GM18870 (cell line): ENCODE measurements at regions not wholly inside any gene's neighbourhood (a gene's known extent, or its start where the extent isn't known, plus 50 kb on each side); places are given as distances from the start of the nearest gene placed in this dataset.

Experiments
- ATAC-seq: cut with Tn5 transposase; IDR thresholded peaks from one replicate; pipeline ENCODE4 v1.9.1; 2021; ENCODE audit warnings: moderate library complexity; ENCODE audit not compliant: unreplicated experiment

DNA sequence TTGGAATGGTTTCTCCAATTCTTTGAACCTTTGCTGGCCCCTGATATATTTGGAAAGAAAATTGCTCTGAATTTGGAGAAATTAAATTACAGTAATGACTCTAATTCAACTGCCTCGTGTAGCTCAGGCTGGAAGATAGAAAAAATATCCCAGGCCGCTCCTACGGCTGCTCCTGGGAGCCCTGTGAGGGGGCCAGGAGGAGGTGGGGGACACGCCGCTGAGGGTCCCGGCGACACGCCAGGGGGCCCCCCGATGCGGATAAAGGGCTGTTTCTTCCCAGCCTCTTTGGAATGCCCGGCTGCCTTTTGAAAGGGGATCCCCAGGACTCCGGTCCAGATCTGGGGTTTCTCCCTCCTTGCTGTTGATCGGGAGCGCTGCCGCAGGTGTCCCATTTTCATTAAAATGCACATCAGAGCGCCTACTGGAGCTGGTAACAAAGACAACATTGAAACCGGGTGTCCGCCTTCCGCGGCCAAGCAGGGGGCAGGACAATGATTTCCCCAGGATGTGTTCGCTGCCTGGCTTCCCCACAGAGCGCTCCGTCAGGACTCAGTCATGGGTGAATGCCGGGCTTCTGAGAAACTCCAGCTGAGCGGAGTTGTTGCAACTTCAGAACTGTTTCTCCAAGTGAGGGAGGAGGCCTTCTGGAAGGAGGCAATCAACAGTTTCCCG, 200.1 kb upstream of the KBTBD8 start:
- no peak for ATAC-seq

DNA sequence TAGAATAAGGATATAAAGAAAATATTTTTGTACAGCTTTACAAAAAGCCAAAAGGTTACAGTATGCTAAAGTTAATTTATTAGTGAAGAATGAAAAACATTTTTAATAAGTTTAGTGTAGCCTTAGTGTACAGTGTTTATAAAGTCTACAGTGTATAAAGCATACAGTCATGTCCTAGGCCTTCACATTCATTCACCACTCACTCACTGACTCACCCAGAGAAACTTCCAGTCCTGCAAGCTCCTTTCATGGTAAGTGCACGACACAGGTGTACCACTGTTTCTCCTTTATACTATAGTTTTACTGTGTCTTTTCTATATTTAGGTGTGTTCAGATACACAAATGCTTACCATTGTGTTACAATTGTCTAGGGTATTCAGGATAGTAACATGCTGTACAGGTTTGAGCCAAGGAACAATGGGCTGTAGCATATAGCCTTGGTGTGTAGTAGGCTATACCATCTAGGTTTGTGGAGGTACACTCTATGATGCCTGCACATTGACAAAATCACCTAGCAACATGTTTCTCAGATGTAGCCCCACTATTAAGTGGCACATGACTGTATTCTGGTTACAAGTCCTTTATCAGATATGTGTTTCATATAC, 197.1 kb upstream of the KBTBD8 start:
- ATAC-seq, result no peak

DNA sequence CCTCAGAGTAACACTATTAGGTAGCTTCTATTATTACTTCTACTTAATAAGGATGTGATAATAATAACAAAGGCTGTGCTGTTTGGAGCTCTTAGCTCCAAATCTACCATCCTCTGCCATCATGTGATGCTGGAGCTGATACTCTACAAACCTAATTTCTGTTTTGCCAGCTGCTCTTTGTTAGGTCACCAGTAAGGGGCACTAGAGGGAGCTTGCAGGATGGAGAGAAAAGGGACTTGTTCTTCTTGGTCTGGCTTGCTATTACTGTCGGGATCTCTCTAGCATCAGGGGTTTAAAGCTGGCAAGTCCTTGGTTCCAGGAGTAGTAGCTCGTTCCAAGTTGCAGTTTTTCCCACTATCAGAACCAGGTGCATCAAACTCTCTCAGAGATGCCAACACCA, 194.9 kb upstream of the KBTBD8 start:
- no peak for ATAC-seq

DNA sequence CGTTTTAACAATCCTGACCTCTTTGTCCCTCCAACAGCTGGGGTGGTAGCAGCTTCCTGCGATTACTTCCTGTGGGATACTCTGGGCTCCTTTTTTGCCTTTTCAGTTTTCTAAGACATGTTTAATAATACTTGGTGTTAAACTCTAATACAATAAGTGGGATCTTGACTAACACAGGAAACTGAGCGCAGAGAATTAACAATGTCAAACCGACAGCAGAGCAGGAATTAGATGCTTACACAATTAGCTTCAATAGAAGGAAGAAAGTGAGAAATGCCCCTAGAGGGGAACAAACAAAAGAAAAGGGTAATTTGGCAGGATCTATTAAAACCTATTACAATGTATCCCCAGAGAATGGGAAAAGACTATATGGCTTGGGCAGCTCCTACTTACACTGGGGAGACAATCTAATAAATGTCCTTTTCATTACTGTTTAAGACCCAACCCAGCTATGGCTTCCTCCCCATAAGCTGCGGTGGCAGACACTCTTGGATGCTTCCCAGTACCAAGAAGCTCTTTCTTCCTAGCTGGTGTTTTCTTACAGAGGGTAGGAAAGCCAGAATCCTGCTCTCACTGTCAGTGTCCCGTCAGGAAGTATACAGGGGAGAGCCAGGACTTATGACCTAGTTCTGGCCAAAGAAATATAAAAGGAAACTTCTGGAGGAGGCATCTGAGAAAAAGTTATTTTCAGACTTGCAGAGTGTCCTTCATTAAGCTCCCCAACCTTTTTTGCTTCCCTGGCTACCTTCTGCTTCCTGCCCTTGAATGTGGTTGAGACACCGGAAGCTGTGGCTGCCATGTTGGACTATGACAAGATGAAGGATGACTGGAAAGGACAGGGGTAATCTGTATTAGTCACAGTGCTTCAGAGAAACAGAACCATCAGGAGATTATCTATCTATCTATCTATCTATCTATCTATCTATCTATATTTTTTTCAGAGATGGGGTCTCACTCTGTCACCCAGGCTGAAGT, 194.1 kb upstream of the KBTBD8 start:
- no peak for ATAC-seq

DNA sequence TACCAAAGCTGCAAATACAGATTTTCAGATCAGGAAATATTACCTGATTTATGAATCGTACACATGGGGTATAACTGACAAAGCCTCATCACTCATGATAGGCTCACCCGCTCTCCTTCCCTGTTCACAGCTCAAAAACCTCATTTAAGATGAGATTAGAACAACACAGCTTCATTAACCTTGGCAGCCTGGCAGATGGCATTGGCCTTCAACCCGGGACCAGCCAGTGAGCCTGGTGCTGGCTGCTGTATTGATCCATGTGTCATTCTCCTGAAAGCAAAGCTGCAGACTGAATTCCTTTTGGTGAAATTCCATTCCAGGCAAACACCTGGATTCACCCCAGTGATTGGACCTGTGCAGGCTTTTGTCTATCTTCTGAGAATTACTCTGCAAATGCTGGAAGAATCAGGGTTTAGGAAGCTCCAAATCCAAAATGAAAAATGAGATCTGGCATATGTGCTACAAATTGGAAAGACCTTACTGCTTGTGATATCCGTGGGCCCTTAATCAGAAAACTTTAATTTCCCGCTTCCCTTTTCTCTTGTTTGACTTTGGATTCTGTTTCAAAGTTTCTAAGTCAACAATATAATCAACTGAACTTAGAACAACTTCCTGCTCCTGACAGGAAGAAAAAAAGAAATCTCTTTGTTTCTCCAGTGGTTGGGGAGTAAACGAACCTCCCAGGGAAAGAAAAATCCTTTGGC, 189.1 kb upstream of the KBTBD8 start:
- no peak for ATAC-seq

DNA sequence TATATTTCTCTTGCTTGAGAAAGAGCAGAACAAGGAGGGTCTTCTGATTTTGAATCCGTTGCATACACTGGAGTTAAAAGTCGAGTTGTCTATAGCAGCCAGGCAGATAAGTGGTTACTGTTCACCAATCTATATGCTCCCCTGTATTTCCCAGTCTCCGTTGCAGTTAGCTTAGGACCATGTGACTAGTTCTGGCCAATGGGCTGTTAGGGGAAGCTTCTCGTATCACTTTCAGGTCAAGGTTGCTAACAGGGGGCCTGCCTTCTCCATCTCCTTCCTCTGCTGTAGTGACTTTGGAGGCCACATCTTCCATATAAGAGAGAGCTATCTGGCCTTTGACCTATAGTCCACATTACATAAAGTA, 188.5 kb upstream of the KBTBD8 start:
- no peak for ATAC-seq

DNA sequence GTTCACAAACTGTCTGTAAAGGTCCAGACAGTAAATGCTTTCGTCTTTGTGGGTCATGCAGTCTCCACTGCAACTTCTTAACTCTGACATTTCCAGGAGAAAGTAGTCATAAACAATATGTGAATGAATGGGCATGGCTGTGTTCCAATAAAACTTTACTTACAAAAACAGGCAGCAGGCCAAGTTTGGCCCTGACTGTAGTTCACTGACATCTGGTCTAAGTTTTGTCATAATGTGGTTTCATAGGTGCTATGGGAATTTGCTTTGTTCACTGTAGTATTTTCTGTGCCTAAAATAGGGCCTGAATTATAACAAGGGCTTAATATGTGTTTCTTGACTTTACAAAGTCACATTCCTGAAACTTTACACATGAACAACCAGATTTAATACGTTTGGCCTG, 186.0 kb upstream of the KBTBD8 start:
- ATAC-seq, result no peak

DNA sequence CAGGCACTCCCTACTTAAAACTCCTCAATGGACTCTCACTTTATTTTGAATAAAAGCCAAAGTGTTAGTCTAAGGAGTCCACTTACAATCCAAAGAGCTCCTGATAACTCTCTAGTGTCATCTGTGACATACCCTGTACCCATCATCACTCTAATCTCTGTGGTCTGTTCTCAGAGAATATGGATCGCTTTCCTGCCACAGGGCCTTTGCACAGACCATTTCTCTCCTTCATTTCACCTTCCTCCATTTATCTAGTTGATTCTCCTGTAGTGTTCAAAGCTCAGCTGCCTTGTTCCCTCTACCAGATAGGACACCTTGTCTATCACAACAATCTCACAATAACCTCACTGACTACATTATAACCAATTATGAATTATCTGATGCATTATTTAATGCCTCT, 185.4 kb upstream of the KBTBD8 start:
- no peak for ATAC-seq

DNA sequence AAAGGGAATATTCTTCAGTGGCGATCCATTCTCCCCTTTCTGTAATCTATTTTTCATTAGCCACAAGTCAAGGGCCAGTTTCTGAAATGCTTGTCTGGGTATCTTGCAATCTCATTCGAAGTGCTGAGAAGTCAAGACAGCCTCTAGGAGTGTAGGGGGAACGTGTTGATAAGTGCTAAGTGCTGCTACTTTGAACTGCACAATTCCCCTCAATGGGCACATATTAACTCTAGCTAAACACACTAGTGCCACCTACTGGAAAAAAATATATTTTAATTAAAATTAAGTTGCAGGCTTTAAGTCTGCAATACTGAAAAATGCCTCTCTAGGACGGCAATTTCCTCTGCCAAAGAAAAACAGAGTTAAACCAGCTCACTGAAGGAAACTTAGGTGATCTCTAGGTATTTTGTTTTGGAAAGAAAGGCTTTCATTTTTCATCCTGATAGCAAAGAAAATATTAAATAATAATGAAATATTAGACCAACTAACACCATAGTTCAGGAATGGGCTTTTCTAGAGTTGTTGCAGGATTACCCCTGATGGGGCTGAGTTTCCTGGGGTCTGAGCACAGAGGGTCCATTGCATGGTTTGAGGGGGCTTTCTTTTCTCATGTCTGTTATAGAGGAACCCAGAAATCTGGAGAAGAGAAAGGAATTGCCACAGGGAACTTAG, 181.9 kb upstream of the KBTBD8 start:
- no peak for ATAC-seq

DNA sequence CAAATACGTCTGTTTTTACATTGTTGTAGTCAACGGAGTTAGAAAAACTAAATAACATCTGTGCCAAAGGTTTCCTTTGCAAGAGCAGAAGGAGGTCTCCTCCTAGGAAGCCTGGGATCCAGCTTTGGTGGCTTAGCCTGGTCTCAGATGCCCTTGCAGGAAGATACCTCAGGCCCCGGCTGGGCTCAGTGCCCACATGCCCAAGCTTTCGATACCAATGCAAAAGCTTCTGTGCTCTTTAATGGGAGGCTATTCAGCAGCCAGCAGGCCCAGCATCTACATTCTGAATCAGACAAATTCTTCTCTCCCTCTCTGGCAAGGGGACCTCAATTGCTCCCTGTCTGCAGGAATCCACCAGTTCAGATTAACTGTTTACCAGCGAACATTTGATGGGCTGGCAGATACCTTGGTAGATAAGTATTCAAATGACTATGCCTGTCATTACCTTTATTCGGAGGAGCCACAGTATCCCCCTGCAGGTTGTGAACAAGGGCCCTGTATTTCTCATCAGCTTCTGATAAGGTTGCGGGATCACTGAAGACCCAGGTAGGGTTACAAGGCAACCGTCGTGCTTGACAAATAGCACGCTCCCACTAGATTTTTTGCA, 180.1 kb upstream of the KBTBD8 start:
- ATAC-seq, result no peak

DNA sequence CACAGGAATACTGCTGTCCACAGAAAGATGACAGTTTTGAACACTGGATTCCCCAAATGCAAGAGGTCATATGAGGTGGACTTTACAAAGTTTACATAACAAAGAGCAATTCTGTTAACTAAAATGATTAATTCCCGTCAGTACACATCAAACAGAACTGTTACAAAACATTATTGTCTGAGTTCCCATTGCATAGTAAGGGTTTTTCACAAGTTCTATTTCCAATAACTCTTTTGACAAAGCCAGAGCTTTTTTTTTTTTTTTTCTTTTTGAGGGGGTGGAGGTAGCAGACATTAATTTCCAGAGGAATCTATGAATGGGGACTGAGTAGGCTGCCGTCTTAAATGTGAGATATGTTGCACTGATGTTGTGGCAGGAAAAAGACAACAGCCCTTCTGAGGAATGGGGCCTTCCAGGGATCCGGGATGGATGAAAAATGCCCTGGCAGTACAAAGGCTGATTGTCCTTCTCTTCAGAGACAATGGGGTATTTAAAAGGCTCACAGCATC, 178.1 kb upstream of the KBTBD8 start:
- no peak for ATAC-seq

DNA sequence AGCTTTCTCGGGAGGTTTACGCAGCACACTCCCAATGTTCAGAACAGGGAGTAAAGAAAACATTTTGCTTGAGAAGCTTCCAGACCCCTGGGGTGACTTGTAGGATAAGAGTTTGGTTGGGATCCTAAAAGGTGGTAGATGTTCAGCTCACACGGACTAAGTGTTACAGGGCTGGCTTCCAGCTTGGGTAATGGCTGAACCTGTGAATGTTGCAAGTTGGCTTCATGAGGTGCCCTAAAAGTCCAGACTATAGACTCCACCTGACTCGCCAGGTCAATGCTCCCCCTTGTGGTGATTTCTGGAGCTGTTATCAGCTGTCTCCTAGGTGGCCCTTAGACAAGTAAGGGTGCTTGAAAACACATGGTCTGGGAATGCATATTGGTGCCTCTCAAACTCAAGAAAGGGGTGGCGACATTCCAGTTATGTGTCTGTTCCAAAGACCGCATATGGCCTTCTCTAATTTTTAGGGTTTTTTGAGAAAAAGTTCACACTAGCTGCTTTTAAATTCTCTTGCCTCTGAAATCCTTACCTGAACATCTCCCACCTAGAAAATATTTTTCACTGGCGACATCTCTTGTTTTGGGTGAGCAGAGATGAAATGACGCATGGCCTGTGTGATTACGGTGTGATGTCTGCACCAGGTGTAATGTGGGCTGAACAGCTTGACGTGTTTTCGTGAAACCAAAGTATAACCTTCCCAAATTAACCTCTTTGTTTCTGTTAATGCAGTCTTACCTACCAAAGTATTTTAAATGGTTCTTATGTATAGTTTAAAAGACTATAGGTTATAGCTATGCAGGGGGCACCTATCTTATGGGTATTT, 175.7 kb upstream of the KBTBD8 start:
- peak; percentile 88 for ATAC-seq

DNA sequence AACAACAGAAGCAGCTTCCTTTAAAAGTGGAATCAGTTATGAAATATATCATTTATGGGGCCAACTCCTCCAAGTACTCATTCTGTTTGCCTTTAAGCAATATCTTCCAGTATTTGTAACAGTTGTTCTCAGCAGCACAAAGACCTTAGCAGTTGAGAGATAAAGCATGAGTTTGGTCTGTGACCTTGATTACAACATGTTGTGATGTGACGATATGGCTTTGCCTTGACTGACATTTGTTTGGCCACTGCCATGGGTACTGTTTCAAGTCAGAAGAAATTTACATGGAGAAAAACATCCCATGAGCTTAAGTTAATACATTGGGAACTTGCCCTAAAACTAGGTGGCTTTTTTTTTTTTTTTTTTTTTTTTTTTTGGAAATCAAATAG, 175.1 kb upstream of the KBTBD8 start:
- no peak for ATAC-seq

DNA sequence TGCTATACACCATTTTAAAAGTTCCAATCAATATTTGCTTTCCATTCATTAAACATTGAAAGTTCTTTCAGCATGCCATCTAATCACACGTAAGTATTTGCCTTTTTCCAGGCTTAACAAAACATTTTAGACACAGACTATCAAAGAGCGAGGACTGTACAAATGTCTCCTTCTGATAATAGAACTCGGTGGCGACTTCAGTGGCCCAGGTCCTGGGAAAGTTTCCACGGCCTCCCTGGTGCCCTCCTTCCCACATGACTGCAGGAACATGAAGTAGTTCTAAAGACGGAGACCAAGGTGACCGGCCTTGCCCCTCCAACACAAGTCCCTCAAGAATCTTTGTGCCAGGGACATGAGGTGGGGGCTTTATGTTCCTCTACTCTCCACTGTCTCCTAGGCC, 174.6 kb upstream of the KBTBD8 start:
- ATAC-seq, result no peak

DNA sequence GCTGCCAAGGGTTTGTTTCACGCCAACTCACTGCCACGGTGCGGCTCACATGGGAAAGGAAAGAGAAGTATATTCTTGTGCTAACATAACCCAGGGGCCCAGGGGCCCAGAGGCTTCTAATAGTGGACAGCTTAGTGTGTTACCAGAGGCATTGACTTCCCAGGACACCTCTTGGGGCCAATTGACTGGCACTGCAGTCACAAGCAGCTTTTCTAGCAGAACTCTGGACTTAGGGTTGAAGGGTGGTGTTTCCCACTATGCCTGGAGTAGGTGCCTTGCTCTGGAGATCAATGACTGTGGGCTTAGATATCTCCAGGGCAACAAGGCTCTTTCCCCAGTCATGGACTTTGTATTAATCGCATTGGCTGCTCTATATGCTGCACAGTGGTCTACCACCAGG, 172.7 kb upstream of the KBTBD8 start:
- no peak for ATAC-seq

DNA sequence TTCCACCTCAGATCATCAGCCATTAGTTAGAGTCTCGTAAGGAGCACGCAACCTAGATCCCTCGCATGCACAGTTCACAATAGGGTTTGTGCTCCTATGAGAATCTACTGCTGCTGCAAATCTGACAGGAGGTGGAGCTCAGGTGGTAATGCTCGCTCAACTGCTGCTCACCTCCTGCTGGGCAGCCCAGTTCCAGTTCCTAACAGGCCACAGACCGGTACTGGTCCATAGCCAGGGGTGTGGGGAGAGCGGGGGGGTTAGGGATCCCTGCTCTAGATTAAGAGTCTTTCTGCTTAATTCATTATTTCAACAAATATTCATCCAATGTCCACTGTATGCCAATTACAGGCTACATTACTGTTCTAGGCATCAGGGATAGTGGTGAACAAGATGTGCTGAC, 170.4 kb upstream of the KBTBD8 start:
- ATAC-seq, result no peak

DNA sequence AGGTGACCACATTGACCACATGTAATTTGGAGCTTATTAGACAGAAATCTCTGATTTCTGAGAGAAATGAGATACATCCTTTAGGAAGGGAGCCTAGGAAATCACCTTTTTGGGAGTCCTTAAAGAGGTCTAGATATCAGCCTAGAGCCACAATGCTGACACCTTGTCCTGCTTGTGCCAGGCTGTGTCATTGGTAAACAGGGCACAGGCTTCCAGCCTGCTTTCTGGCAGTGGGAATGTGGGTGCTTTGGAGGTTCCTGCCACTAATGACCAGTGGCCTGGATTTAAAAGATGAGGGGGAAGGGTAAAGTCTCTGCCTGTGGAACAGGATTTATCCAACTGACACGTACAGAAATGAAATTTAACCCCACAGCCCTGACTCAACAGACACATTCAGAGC, 169.8 kb upstream of the KBTBD8 start:
- ATAC-seq, result no peak

DNA sequence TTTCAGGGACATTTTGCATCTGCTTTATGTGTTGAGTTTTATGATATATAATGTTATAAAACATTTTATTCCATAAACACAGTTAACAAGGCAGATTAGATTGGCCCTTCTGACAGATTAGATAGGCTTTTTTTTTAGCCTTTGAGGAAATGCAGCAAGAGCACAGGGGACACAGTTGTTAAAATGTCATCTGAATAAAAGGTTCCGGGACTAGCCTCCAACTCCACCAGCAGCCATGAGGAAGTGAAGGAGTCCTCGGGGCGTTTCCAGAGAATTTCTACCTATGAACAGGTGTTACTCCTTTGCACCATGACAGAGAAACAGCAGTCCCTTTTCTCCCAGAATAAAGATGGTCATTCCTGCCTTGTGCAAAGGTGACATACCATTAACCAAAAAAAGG, 167.8 kb upstream of the KBTBD8 start:
- no peak for ATAC-seq

DNA sequence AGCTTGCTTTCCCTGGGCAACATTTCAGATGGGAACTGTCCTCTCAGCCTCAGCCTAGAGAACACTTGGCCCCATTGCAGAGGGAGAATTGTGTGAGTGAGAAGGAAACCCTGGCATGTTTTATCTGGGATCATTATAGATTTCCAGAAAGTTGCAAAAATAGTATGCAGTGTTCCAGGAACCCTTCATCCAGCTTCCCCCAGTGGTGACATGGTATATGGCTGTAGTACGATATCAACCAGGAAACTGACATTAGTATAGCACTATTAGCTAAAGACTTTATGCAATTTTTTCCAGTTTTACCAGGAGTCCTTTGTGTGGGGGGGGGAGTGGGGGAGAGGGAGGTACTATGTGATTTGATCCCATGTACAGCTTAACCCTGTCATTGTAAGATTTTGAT, 166.2 kb upstream of the KBTBD8 start:
- no peak for ATAC-seq
